OCI-LY3 (cell line): ENCODE measurements at regions not wholly inside any gene's neighbourhood (a gene's known extent, or its start where the extent isn't known, plus 50 kb on each side); places are given as distances from the start of the nearest gene placed in this dataset.

Experiments used
- H2AFZ ChIP-seq: fragments of 200-600, 300-600 bp; shearing (Covaris generic); 2 replicates; pipeline ENCODE4 v1.6.0; 2014; ENCODE audit warnings: antibody characterized with exemption, low read depth, low read length
- H3K27ac ChIP-seq: fragments of 200-600, 300-600 bp; sonication (generic); 2 replicates; pipeline ENCODE4 v1.5.1; 2014; ENCODE audit warnings: mild to moderate bottlenecking, low read length, moderate library complexity, mixed read lengths
- H3K27me3 ChIP-seq: fragments of 200-600, 300-600 bp; sonication (generic); 2 replicates; pipeline ENCODE4 v1.6.1; 2014; ENCODE audit warnings: low read depth, low read length, mixed read lengths
- H3K36me3 ChIP-seq: fragments of 200-600, 300-600 bp; sonication (generic); replicated peaks from 2 replicates; pipeline ENCODE3; 2014; ENCODE audit warnings: low read depth, low read length, mixed read lengths
- H3K4me1 ChIP-seq: fragments of 300-600, 200-600 bp; sonication (generic); 2 replicates; pipeline ENCODE4 v1.6.1; 2014; ENCODE audit warnings: low read length, mixed read lengths
- H3K4me2 ChIP-seq: fragments of 200-600, 300-600 bp; sonication (generic); 2 replicates; pipeline ENCODE4 v1.6.1; 2014; ENCODE audit warnings: low read length, mixed read lengths
- H3K4me3 ChIP-seq: fragments of 300-600, 200-600 bp; sonication (generic); 2 replicates; pipeline ENCODE4 v1.5.1; 2014; ENCODE audit warnings: antibody characterized with exemption, mild to moderate bottlenecking, low read length, moderate library complexity
- H3K79me2 ChIP-seq: fragments of 300-600, 200-600 bp; shearing (Covaris generic); 2 replicates; pipeline ENCODE4 v1.6.1; 2014; ENCODE audit warnings: mild to moderate bottlenecking, low read length, mixed read lengths
- H3K9ac ChIP-seq: fragments of 300-600, 200-600 bp; shearing (Covaris generic); 2 replicates; pipeline ENCODE4 v1.6.0; 2014; ENCODE audit warnings: mild to moderate bottlenecking, low read length, moderate library complexity
- H3K9me3 ChIP-seq: fragments of 200-600, 300-600 bp; shearing (Covaris generic); 2 replicates; pipeline ENCODE4 v1.6.1; 2014; ENCODE audit warnings: low read length, mixed read lengths; ENCODE audit not compliant: insufficient read depth
- H4K20me1 ChIP-seq: fragments of 200-600, 300-600 bp; sonication (generic); 2 replicates; pipeline ENCODE4 v1.6.1; 2016; ENCODE audit warnings: low read length, mixed read lengths; ENCODE audit not compliant: insufficient read depth
- CTCF ChIP-seq: fragments of 200-600, 300-600 bp; sonication (generic); IDR thresholded peaks from 2 replicates; pipeline ENCODE4 v1.5.1; 2014; ENCODE audit warnings: antibody characterized with exemption, low read length, low read depth
- EZH2phosphoT487 ChIP-seq: fragments of 200-600 bp; shearing (Covaris generic); IDR thresholded peaks from 2 replicates; pipeline ENCODE4 v1.6.1; 2018; ENCODE audit warnings: antibody characterized with exemption, mixed run types, low read depth

GRCh38 chr4:19285146-19285545 lies 966.6 kb upstream of the SLIT2 start:
- no peaks in the 10 kb centered on the region for H3K79me2 ChIP-seq
- no peaks in the 10 kb centered on the region for H3K36me3 ChIP-seq
- no peak overlapping the region for H3K4me3 ChIP-seq
- no peaks in the 10 kb centered on the region for H4K20me1 ChIP-seq
- TF ChIP-seq EZH2phosphoT487 (no peak), CTCF (no peak)
- no peaks in the 10 kb centered on the region for H3K4me1 ChIP-seq
- H3K27ac ChIP-seq, result no peak overlapping the region
- no peak overlapping the region for H2AFZ ChIP-seq
- H3K4me2 ChIP-seq, result no peak overlapping the region
- no peaks in the 10 kb centered on the region for H3K9me3 ChIP-seq
- no peak overlapping the region for H3K9ac ChIP-seq
- no peaks in the 10 kb centered on the region for H3K27me3 ChIP-seq

GRCh38 chr4:19278665-19279064 lies 973.0 kb upstream of the SLIT2 start:
- Histone ChIP-seq H3K4me1 (no peaks in the 10 kb centered on the region), H3K4me2 (no peak overlapping the region), H3K4me3 (no peak overlapping the region), H3K27ac (no peak overlapping the region), H4K20me1 (no peaks in the 10 kb centered on the region), H3K9ac (no peak overlapping the region), H3K9me3 (no peaks in the 10 kb centered on the region), H3K27me3 (no peaks in the 10 kb centered on the region), H2AFZ (no peak overlapping the region), H3K79me2 (no peaks in the 10 kb centered on the region), H3K36me3 (no peaks in the 10 kb centered on the region)
- TF ChIP-seq EZH2phosphoT487 (no peak), CTCF (no peak)

GRCh38 chr4:19266566-19266965 lies 985.1 kb upstream of the SLIT2 start:
- no peaks in the 10 kb centered on the region for H3K27me3 ChIP-seq

GRCh38 chr4:19262467-19262866 lies 989.2 kb upstream of the SLIT2 start:
- Histone ChIP-seq H3K9ac (no peak overlapping the region), H3K9me3 (no peaks in the 10 kb centered on the region), H3K4me3 (no peak overlapping the region), H3K27ac (no peak overlapping the region), H3K36me3 (no peaks in the 10 kb centered on the region), H4K20me1 (no peaks in the 10 kb centered on the region), H2AFZ (no peak overlapping the region), H3K79me2 (no peaks in the 10 kb centered on the region), H3K27me3 (no peaks in the 10 kb centered on the region), H3K4me1 (no peaks in the 10 kb centered on the region), H3K4me2 (no peak overlapping the region)
- no peak for TF ChIP-seq EZH2phosphoT487
- TF ChIP-seq CTCF, result no peak

More at GRCh38 chr4:19266566-19266965, 985.1 kb upstream of the SLIT2 start:
- H3K4me1 ChIP-seq, result no peaks in the 10 kb centered on the region
- H3K4me2 ChIP-seq, result no peak overlapping the region
- TF ChIP-seq EZH2phosphoT487, result no peak
- no peak for TF ChIP-seq CTCF
- no peak overlapping the region for H3K4me3 ChIP-seq
- no peak overlapping the region for H3K27ac ChIP-seq
- no peak overlapping the region for H3K9ac ChIP-seq
- no peaks in the 10 kb centered on the region for H3K9me3 ChIP-seq
- H4K20me1 ChIP-seq, result no peaks in the 10 kb centered on the region
- no peaks in the 10 kb centered on the region for H3K36me3 ChIP-seq
- no peak overlapping the region for H2AFZ ChIP-seq
- no peaks in the 10 kb centered on the region for H3K79me2 ChIP-seq
